CD4-positive, alpha-beta T cell (primary cell): ENCODE measurements at regions not wholly inside any gene's neighbourhood (a gene's known extent, or its start where the extent isn't known, plus 50 kb on each side); places are given as distances from the start of the nearest gene placed in this dataset.

ENCODE experiments used
- ATAC-seq: fragments of 200-7000 bp; cut with Tn5 transposase; one replicate; pipeline ENCODE4 v1.10.0; 2022; ENCODE audit warnings: mild to moderate bottlenecking; ENCODE audit not compliant: poor library complexity
- CTCF ChIA-PET: fragments of 350-600 bp; sonication (Branson Sonifier 250); formaldehyde crosslinking; loops from one replicate; lab custom pipeline; 2021; ENCODE audit warnings: antibody characterized with exemption, inconsistent platforms; lab: Charles Lee
- POLR2A ChIA-PET: fragments of 350-600 bp; sonication (Branson Sonifier 250); formaldehyde crosslinking; loops from one replicate; lab custom pipeline; 2021; ENCODE audit warnings: antibody characterized with exemption, inconsistent platforms; lab: Charles Lee
- DNase-seq, 14 experiments: peaks; one replicate each; pipeline ENCODE4 v3.0.0-alpha.2; 2013 to 2020; ENCODE audit warnings: mixed read lengths in 2 of 14
- H3K27ac ChIP-seq, 2 donors: one replicate each; pipeline versions ENCODE4 v1.5.1 to v1.7.0; 2013; ENCODE audit warnings: low read length in 2 of 2, low read depth in 1 of 2, mild to moderate bottlenecking in 1 of 2
- H3K27me3 ChIP-seq, 2 experiments: 1 replicate in 1 of 2; 2 replicates in 1 of 2; pipeline versions ENCODE4 v1.6.1 to v1.7.0; 2013; ENCODE audit warnings: low read length in 2 of 2, control low read depth in 1 of 2, mild to moderate bottlenecking in 1 of 2, moderate library complexity in 1 of 2; ENCODE audit not compliant: insufficient read depth in 2 of 2, control insufficient read depth in 1 of 2
- H3K36me3 ChIP-seq: one replicate; pipeline ENCODE4 v1.6.1; 2013; ENCODE audit warnings: low read length, control low read depth; ENCODE audit not compliant: insufficient read depth
- H3K4me1 ChIP-seq: one replicate; pipeline ENCODE4 v1.6.1; 2013; ENCODE audit warnings: low read length, control low read depth; ENCODE audit not compliant: insufficient read depth
- H3K4me3 ChIP-seq: one replicate; pipeline ENCODE4 v1.5.1; 2013; ENCODE audit warnings: mild to moderate bottlenecking, low read length, moderate library complexity
- H3K9me3 ChIP-seq, 2 experiments: 1 replicate in 1 of 2; 2 replicates in 1 of 2; pipeline versions ENCODE4 v1.6.1 to v1.7.0; 2013; ENCODE audit warnings: low read length in 2 of 2, mild to moderate bottlenecking in 2 of 2, control low read depth in 1 of 2, moderate library complexity in 1 of 2; ENCODE audit not compliant: control insufficient read depth in 1 of 2, insufficient read depth in 1 of 2
- H3K27ac Mint-ChIP-seq: one replicate; pipeline ENCODE4 v1.8.0; 2020; ENCODE audit warnings: mixed read lengths
- H3K27me3 Mint-ChIP-seq: one replicate; pipeline ENCODE4 v1.8.0; 2021; ENCODE audit warnings: mixed read lengths
- H3K36me3 Mint-ChIP-seq: one replicate; pipeline ENCODE4 v1.8.0; 2021; ENCODE audit warnings: low read depth, mixed read lengths
- H3K4me1 Mint-ChIP-seq: one replicate; pipeline ENCODE4 v1.8.0; 2021; ENCODE audit warnings: low read depth, mixed read lengths
- H3K4me3 Mint-ChIP-seq: one replicate; pipeline ENCODE4 v1.8.0; 2020; ENCODE audit warnings: mild to moderate bottlenecking, mixed read lengths
- H3K9me3 Mint-ChIP-seq: one replicate; pipeline ENCODE4 v1.8.0; 2020; ENCODE audit warnings: mixed read lengths
- CTCF ChIP-seq: fragments of 200-600 bp; IDR thresholded peaks from one replicate; pipeline ENCODE4 v1.8.0; 2022; ENCODE audit warnings: antibody characterized with exemption, mild to moderate bottlenecking
- intact Hi-C, 2 experiments: fragments of 100-400 bp; cut with DNase I in 1 of 2; cut with micrococcal nuclease in 1 of 2; formaldehyde crosslinking; loops; one replicate each; pipeline versions ENCODE4 v1.15.1 to v1.9.0; 2023 to 2025; cut with DNase I, micrococcal nuclease

- POLR2A ChIA-PET = no interaction called here
- Histone ChIP-seq H3K27ac (no peak overlapping the region), H3K9me3 (peaks cover 3 to 5% of the 10 kb centered on the region in 2 experiments), H3K27me3 (no peaks in the 10 kb centered on the region), H3K4me3 (no peak overlapping the region), H3K4me1 (no peaks in the 10 kb centered on the region), H3K36me3 (no peaks in the 10 kb centered on the region)
- Mint-ChIP-seq H3K9me3 (peaks cover 4% of the 10 kb centered on the region), H3K4me3 (no peak overlapping the region), H3K4me1 (no peaks in the 10 kb centered on the region), H3K27ac (no peak overlapping the region), H3K27me3 (no peaks in the 10 kb centered on the region), H3K36me3 (no peaks in the 10 kb centered on the region)
- DNase-seq (no peak), ATAC-seq (no peak)
- intact Hi-C loops = no loop called here
- TF ChIP-seq CTCF = no peak
- CTCF ChIA-PET = no interaction called here
These were observed 329.3 kb upstream of the SPTLC3 start for GRCh38 chr20:12679447-12679846.

- Mint-ChIP-seq H3K36me3 (no peaks in the 10 kb centered on the region), H3K4me3 (no peak overlapping the region), H3K9me3 (peaks cover 3% of the 10 kb centered on the region), H3K27me3 (no peaks in the 10 kb centered on the region), H3K27ac (no peak overlapping the region), H3K4me1 (no peaks in the 10 kb centered on the region)
- no peaks in the 10 kb centered on the region for H3K27me3 ChIP-seq
- peaks cover 0 to 3% of the 10 kb centered on the region in 2 experiments for H3K9me3 ChIP-seq
- H3K27ac ChIP-seq = no peak overlapping the region
- POLR2A ChIA-PET = no interaction called here
- intact Hi-C loops = no loop called here
- no peak for ATAC-seq
- no peak for TF ChIP-seq CTCF
- CTCF ChIA-PET = no interaction called here
- H3K4me3 ChIP-seq = no peak overlapping the region
- H3K36me3 ChIP-seq = no peaks in the 10 kb centered on the region
- DNase-seq = no peak
- no peaks in the 10 kb centered on the region for H3K4me1 ChIP-seq
These were observed 326.2 kb upstream of the SPTLC3 start for GRCh38 chr20:12682613-12683012.

GRCh38 chr20:12687476-12687875 is 321.3 kb upstream of the SPTLC3 start:
- no peak overlapping the region for H3K27ac ChIP-seq
- H3K36me3 Mint-ChIP-seq = no peaks in the 10 kb centered on the region
- ATAC-seq (no peak), DNase-seq (no peak)
- no peak overlapping the region for H3K27ac Mint-ChIP-seq
- H3K4me3 ChIP-seq = no peak overlapping the region
- H3K4me1 Mint-ChIP-seq = no peaks in the 10 kb centered on the region
- H3K27me3 Mint-ChIP-seq = no peaks in the 10 kb centered on the region
- ChIA-PET POLR2A (no interaction called here), CTCF (no interaction called here)
- no peaks in the 10 kb centered on the region for H3K27me3 ChIP-seq
- peaks cover 0 to 5% of the 10 kb centered on the region in 2 experiments for H3K9me3 ChIP-seq
- intact Hi-C loops = no loop called here
- H3K9me3 Mint-ChIP-seq = peaks cover 6% of the 10 kb centered on the region
- no peaks in the 10 kb centered on the region for H3K4me1 ChIP-seq
- no peaks in the 10 kb centered on the region for H3K36me3 ChIP-seq
- TF ChIP-seq CTCF = no peak
- H3K4me3 Mint-ChIP-seq = no peak overlapping the region
